GM13976 (cell line): ENCODE measurements at regions not wholly inside any gene's neighbourhood (a gene's known extent, or its start where the extent isn't known, plus 50 kb on each side); places are given as distances from the start of the nearest gene placed in this dataset.
A peak's percentile ranks its signal among the peaks of the same experiment; 100 is the strongest.

ENCODE experiments used
- DNase-seq: peaks from one replicate; pipeline ENCODE4 v3.0.0; 2012; ENCODE audit warnings: low spot score
- in situ Hi-C: fragments of 300-500 bp; cut with MboI; formaldehyde crosslinking; loops from one replicate; pipeline ENCODE4 v1.12.0; 2022; ENCODE audit warnings: low sequenced_read_pairs, mixed read lengths, inconsistent platforms; ENCODE audit not compliant: unreplicated experiment
- TF ChIP-seq, protein P1 (sequence below): IDR thresholded peaks from 2 replicates; pipeline ENCODE4 v1.5.1; 2012; ENCODE audit warnings: borderline replicate concordance, mild to moderate bottlenecking; ENCODE audit not compliant: insufficient read depth; ENCODE audit errors: extremely low read depth, missing control alignments, control extremely low read depth

DNA sequence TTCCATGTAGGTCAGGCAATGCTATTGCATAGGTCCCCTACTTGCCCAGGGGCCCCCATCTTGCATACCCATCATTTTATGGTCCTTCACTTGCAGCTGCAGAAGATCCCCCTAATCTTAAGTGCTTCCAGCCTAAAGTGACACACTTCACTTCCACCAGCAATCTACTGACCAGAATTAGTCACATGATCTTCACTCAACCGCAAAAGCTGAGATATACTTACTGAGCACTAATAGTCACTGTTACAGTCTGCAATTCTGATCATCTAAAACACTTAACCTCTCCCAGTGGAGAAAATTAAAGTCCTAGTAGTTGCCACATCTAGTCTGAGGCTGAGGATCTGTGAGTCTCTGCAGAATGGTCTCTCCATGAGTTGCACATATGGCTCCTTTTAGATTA lies 82.1 kb downstream of the AREG start:
- TF ChIP-seq, protein P1, sequence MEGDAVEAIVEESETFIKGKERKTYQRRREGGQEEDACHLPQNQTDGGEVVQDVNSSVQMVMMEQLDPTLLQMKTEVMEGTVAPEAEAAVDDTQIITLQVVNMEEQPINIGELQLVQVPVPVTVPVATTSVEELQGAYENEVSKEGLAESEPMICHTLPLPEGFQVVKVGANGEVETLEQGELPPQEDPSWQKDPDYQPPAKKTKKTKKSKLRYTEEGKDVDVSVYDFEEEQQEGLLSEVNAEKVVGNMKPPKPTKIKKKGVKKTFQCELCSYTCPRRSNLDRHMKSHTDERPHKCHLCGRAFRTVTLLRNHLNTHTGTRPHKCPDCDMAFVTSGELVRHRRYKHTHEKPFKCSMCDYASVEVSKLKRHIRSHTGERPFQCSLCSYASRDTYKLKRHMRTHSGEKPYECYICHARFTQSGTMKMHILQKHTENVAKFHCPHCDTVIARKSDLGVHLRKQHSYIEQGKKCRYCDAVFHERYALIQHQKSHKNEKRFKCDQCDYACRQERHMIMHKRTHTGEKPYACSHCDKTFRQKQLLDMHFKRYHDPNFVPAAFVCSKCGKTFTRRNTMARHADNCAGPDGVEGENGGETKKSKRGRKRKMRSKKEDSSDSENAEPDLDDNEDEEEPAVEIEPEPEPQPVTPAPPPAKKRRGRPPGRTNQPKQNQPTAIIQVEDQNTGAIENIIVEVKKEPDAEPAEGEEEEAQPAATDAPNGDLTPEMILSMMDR, result no peak
- DNase-seq, result no peak
- in situ Hi-C loops, result no loop called here

DNA sequence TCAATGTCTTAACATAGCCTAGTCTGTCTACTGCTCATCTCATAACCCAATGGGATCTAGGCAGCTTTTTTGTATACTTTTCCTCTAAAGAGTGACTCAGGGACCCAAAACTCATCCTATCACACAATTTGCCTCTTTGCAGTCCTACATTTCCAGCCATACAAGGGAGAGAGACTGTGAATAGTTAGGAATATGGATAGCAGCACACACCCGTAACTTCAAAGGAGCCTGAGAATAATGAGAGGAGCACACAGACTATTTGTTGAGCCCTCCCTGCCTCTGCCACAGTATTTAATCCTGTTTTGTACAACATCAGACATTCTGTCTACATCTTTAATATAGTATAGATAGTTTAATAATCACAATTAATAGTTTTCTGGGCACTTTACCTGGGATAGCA lies 83.2 kb downstream of the AREG start:
- TF ChIP-seq, protein P1, result no peak
- no peak for DNase-seq
- in situ Hi-C loops, result no loop called here

- in situ Hi-C loops, result no loop called here
- TF ChIP-seq, protein P1, result no peak
- DNase-seq, result no peak
These were observed 84.5 kb downstream of the AREG start for GRCh38 chr4:74529284-74530041.

GRCh38 chr4:74531963-74532794 lies 87.2 kb downstream of the AREG start:
- DNase-seq, result peak; percentile 5
- TF ChIP-seq, protein P1, result peak; percentile 41
- in situ Hi-C loops, result no loop called here

DNA sequence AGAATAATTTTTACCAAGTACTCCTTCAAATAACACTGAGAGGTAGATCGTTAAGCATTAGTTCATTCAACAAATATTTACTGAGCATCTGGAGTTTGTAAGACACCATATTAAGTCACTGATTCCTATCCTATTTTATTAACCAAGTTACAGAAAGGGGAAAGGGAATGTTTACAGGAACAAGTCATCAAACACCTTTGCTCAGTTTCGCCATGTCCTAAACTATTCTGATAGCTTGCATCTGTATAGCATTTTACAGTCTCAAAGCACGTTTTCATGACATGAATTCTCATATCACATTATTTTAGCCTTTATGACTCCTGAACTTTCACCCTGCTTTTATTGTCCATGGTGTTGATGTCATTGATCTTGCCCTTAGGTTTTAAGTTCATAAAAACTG lies 89.2 kb downstream of the AREG start:
- TF ChIP-seq, protein P1, result no peak
- in situ Hi-C loops, result no loop called here
- no peak for DNase-seq

DNA sequence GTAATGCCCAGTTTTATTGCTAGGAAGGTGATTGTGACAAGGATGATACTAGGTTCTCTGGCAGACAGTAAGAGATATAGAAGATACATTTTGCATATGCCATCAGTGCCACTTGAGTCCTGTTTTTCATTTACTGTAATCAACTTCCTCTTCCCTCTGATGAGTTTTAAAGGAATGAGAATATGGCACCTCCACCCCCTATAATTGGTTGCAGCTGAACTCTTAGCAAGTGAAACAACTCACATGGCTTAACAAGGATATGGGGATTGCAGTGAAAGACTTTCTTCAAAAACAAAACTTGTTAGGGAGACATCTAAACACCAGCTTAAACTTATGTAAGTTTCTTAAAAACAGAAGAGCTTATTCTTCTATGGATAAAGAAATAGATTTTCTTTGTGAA lies 90.0 kb downstream of the AREG start:
- TF ChIP-seq, protein P1, result no peak
- DNase-seq, result no peak
- in situ Hi-C loops, result no loop called here
